ENCODE measurements at regions not wholly inside any gene's neighbourhood (a gene's known extent, or its start where the extent isn't known, plus 50 kb on each side); places are given as distances from the start of the nearest gene placed in this dataset.

- H4K20me1 ChIP-seq (ENCODE audit: insufficient read depth): no peaks in the 10 kb centered on the region
- H3K36me3 ChIP-seq (ENCODE audit: insufficient read depth, low read length): no peaks in the 10 kb centered on the region
- no peak overlapping the region for H3K4me2 ChIP-seq (ENCODE audit: low read length)
- no peaks in the 10 kb centered on the region for H3K9me2 ChIP-seq (ENCODE audit: insufficient read depth, low read length)
- H3K27ac ChIP-seq (ENCODE audit: low read length): no peak overlapping the region
- no peaks in the 10 kb centered on the region for H3F3A ChIP-seq (ENCODE audit: insufficient read depth, low read length, poor library complexity, severe bottlenecking)
- H3K27me3 ChIP-seq (ENCODE audit: insufficient read depth, low read depth, low read length): no peaks in the 10 kb centered on the region
- no peak overlapping the region for H3K9ac ChIP-seq (ENCODE audit: low read length)
- no peak for TF ChIP-seq CTCF (IDR thresholded peaks at IDR 0.05; ENCODE audit: poor library complexity, severe bottlenecking)
- no peak for TF ChIP-seq EP300 (conservative IDR thresholded peaks at IDR 0.05; ENCODE audit: poor library complexity, severe bottlenecking)
- no peak for TF ChIP-seq MXI1 (conservative IDR thresholded peaks at IDR 0.05; ENCODE audit: poor library complexity, severe bottlenecking)
- no peak for TF ChIP-seq POLR2AphosphoS5 (IDR thresholded peaks at IDR 0.05)
- TF ChIP-seq SMC3 (conservative IDR thresholded peaks at IDR 0.05; ENCODE audit: poor library complexity): no peak
- TF ChIP-seq REST (IDR thresholded peaks at IDR 0.05; ENCODE audit: borderline replicate concordance): no peak
- no peak for TF ChIP-seq TAF1 (IDR thresholded peaks at IDR 0.05; ENCODE audit: low read depth)
- no peak for TF ChIP-seq EZH2 (IDR thresholded peaks at IDR 0.05; ENCODE audit: borderline replicate concordance, insufficient read depth, low read length, poor library complexity, severe bottlenecking)
- no peak for TF ChIP-seq RAD21 (conservative IDR thresholded peaks at IDR 0.05)
- no peaks in the 10 kb centered on the region for H3K79me2 ChIP-seq (replicated peaks; ENCODE audit: insufficient read depth, low read length)
- no peak overlapping the region for H3K4me3 ChIP-seq (ENCODE audit: low read length)
- H3K9me3 ChIP-seq (ENCODE audit: low read length): no peaks in the 10 kb centered on the region
- no peak overlapping the region for H2AFZ ChIP-seq (ENCODE audit: low read depth, low read length)
Measured at GRCh38 chr6:40313582-40313981, 273.6 kb downstream of the LRFN2 start.

- Histone ChIP-seq H3K4me2 (ENCODE audit: low read length) (no peak overlapping the region), H3K27me3 (ENCODE audit: insufficient read depth, low read depth, low read length) (no peaks in the 10 kb centered on the region), H2AFZ (ENCODE audit: low read depth, low read length) (no peak overlapping the region), H3K9me2 (ENCODE audit: insufficient read depth, low read length) (no peaks in the 10 kb centered on the region), H3K79me2 (replicated peaks; ENCODE audit: insufficient read depth, low read length) (no peaks in the 10 kb centered on the region), H4K20me1 (ENCODE audit: insufficient read depth) (no peaks in the 10 kb centered on the region), H3K27ac (ENCODE audit: low read length) (no peak overlapping the region), H3K4me3 (ENCODE audit: low read length) (no peak overlapping the region), H3K9ac (ENCODE audit: low read length) (no peak overlapping the region), H3K9me3 (ENCODE audit: low read length) (no peaks in the 10 kb centered on the region), H3K36me3 (ENCODE audit: insufficient read depth, low read length) (no peaks in the 10 kb centered on the region), H3F3A (ENCODE audit: insufficient read depth, low read length, poor library complexity, severe bottlenecking) (no peaks in the 10 kb centered on the region)
- TF ChIP-seq RAD21 (conservative IDR thresholded peaks at IDR 0.05): no peak
- no peak for TF ChIP-seq EP300 (conservative IDR thresholded peaks at IDR 0.05; ENCODE audit: poor library complexity, severe bottlenecking)
- no peak for TF ChIP-seq MXI1 (conservative IDR thresholded peaks at IDR 0.05; ENCODE audit: poor library complexity, severe bottlenecking)
- TF ChIP-seq TAF1 (IDR thresholded peaks at IDR 0.05; ENCODE audit: low read depth): no peak
- TF ChIP-seq SMC3 (conservative IDR thresholded peaks at IDR 0.05; ENCODE audit: poor library complexity): no peak
- no peak for TF ChIP-seq EZH2 (IDR thresholded peaks at IDR 0.05; ENCODE audit: borderline replicate concordance, insufficient read depth, low read length, poor library complexity, severe bottlenecking)
- TF ChIP-seq REST (IDR thresholded peaks at IDR 0.05; ENCODE audit: borderline replicate concordance): no peak
- TF ChIP-seq POLR2AphosphoS5 (IDR thresholded peaks at IDR 0.05): no peak
- no peak for TF ChIP-seq CTCF (IDR thresholded peaks at IDR 0.05; ENCODE audit: poor library complexity, severe bottlenecking)
Measured at GRCh38 chr6:40312213-40313015, 274.8 kb downstream of the LRFN2 start.

Data from neural cell (in vitro differentiated cells).